WTC11 (cell line): ENCODE measurements at regions not wholly inside any gene's neighbourhood (a gene's known extent, or its start where the extent isn't known, plus 50 kb on each side); places are given as distances from the start of the nearest gene placed in this dataset.
"Not testable (repeated sequence)": the region's sequence is repeated elsewhere in the genome, so short reads cannot be mapped to it uniquely, and the experiment has no call there.

Experiments
- ATAC-seq: fragments of 200-7000 bp; cut with Tn5 transposase; 2 replicates; pipeline ENCODE4 v1.10.0; 2021; ENCODE audit warnings: mild to moderate bottlenecking, moderate library complexity
- CTCF ChIA-PET: fragments of 300-600 bp; sonication (Branson Sonifier 250); formaldehyde crosslinking; loops from one replicate; lab custom pipeline; 2021; ENCODE audit warnings: antibody characterized with exemption; lab: Charles Lee
- POLR2A ChIA-PET: fragments of 350-600 bp; sonication (Branson Sonifier 250); formaldehyde crosslinking; loops from one replicate; lab custom pipeline; 2021; ENCODE audit warnings: antibody characterized with exemption; lab: Charles Lee
- DNase-seq: peaks from one replicate; pipeline ENCODE4 v3.0.0; 2021; ENCODE audit warnings: low spot score
- H3K27ac Mint-ChIP-seq: 2 replicates; pipeline ENCODE4 v1.8.0; 2021; ENCODE audit warnings: mixed read lengths
- H3K27me3 Mint-ChIP-seq: 2 replicates; pipeline ENCODE4 v1.8.0; 2021; ENCODE audit warnings: low read depth, mild to moderate bottlenecking, moderate library complexity, mixed read lengths
- H3K36me3 Mint-ChIP-seq: 2 replicates; pipeline ENCODE4 v1.8.0; 2021; ENCODE audit warnings: mixed read lengths
- H3K4me1 Mint-ChIP-seq: 2 replicates; pipeline ENCODE4 v1.8.0; 2022; ENCODE audit warnings: mixed read lengths
- H3K4me3 Mint-ChIP-seq: 2 replicates; pipeline ENCODE4 v1.8.0; 2021; ENCODE audit warnings: mild to moderate bottlenecking, moderate library complexity, mixed read lengths
- H3K9me3 Mint-ChIP-seq: 2 replicates; pipeline ENCODE4 v1.8.0; 2021; ENCODE audit warnings: mixed read lengths
- FOXK1 ChIP-seq: sonication (generic); formaldehyde crosslinking; IDR thresholded peaks from 2 replicates; pipeline ENCODE4 v1.8.0; 2022; ENCODE audit warnings: mild to moderate bottlenecking, moderate library complexity, missing genetic modification reagents
- KAT7 ChIP-seq: sonication (generic); formaldehyde crosslinking; IDR thresholded peaks from 2 replicates; pipeline ENCODE4 v1.8.1; 2023; ENCODE audit warnings: missing genetic modification reagents, mild to moderate bottlenecking, borderline replicate concordance
- NR2C2 ChIP-seq: sonication (generic); formaldehyde crosslinking; IDR thresholded peaks from 2 replicates; pipeline ENCODE4 v1.8.0; 2022; ENCODE audit warnings: mild to moderate bottlenecking, missing genetic modification reagents
- PRRX2 ChIP-seq: fragments of 250-450 bp; sonication (Bioruptor Pico); IDR thresholded peaks from 2 replicates; pipeline ENCODE4 v1.8.0; 2021; ENCODE audit warnings: mild to moderate bottlenecking
- SMAD4 ChIP-seq: sonication (generic); formaldehyde crosslinking; IDR thresholded peaks from 2 replicates; pipeline ENCODE4 v1.8.0; 2022; ENCODE audit warnings: mild to moderate bottlenecking, missing genetic modification reagents
- ZNF232 ChIP-seq: sonication (generic); formaldehyde crosslinking; IDR thresholded peaks from 2 replicates; pipeline ENCODE4 v1.8.0; 2022; ENCODE audit warnings: mild to moderate bottlenecking, missing genetic modification reagents
- ZNF416 ChIP-seq: fragments of 250-450 bp; sonication (Bioruptor Pico); IDR thresholded peaks from 2 replicates; pipeline ENCODE4 v1.9.0; 2021; ENCODE audit warnings: mild to moderate bottlenecking, inconsistent platforms
- TF ChIP-seq, protein P1 (sequence below): fragments of 250-450 bp; sonication (Bioruptor Pico); IDR thresholded peaks from 2 replicates; pipeline ENCODE4 v1.9.0; 2021; ENCODE audit warnings: moderate library complexity, mild to moderate bottlenecking, inconsistent platforms, borderline replicate concordance
- TF ChIP-seq, protein P2 (sequence below): fragments of 250-450 bp; sonication (Bioruptor Pico); conservative IDR thresholded peaks from 2 replicates; pipeline ENCODE4 v1.9.0; 2021; ENCODE audit warnings: mild to moderate bottlenecking
- TF ChIP-seq, protein P3 (sequence below): sonication (generic); formaldehyde crosslinking; IDR thresholded peaks from 2 replicates; pipeline ENCODE4 v1.8.1; 2022; ENCODE audit warnings: low read depth, missing genetic modification reagents, borderline replicate concordance
- TF ChIP-seq, protein P4 (sequence below): sonication (generic); formaldehyde crosslinking; IDR thresholded peaks from 2 replicates; pipeline ENCODE4 v1.8.1; 2023; ENCODE audit warnings: mild to moderate bottlenecking, missing genetic modification reagents, borderline replicate concordance
- TF ChIP-seq, protein P5 (sequence below): sonication (generic); formaldehyde crosslinking; IDR thresholded peaks from 2 replicates; pipeline ENCODE4 v1.8.0; 2022; ENCODE audit warnings: mild to moderate bottlenecking, missing genetic modification reagents
- TF ChIP-seq, protein P6 (sequence below): sonication (generic); formaldehyde crosslinking; IDR thresholded peaks from 2 replicates; pipeline ENCODE4 v1.8.1; 2022; ENCODE audit warnings: missing genetic modification reagents, borderline replicate concordance

DNA sequence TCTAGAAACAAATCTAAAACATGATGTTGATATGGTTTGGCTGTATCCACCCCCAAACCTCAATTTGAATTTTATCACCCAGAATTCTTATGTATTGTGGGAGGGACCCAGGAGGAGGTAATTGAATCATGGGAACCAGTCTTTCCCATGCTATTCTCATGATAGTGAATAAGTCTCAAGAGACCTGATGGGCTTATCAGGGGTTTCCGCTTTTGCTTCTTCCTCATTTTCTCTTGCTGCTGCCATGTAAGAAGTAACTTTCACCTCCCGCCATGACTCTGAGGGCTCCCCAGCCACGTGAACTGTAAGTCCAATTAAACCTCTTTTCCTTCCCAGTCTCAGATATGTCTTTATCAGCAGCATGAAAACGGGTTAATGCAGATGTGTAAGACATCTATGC lies 232.7 kb upstream of the ONECUT1 start (continued):
- TF ChIP-seq PRRX2 (CRISPR knock-in tag) (no peak), FOXK1 (CRISPR knock-in tag) (no peak), NR2C2 (CRISPR knock-in tag) (no peak), SMAD4 (no peak), ZNF232 (CRISPR knock-in tag) (no peak)
- TF ChIP-seq, protein P1, sequence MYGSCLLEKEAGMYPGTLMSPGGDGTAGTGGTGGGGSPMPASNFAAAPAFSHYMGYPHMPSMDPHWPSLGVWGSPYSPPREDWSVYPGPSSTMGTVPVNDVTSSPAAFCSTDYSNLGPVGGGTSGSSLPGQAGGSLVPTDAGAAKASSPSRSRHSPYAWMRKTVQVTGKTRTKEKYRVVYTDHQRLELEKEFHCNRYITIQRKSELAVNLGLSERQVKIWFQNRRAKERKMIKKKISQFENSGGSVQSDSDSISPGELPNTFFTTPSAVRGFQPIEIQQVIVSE (CRISPR knock-in tag), result no peak
- TF ChIP-seq, protein P2, sequence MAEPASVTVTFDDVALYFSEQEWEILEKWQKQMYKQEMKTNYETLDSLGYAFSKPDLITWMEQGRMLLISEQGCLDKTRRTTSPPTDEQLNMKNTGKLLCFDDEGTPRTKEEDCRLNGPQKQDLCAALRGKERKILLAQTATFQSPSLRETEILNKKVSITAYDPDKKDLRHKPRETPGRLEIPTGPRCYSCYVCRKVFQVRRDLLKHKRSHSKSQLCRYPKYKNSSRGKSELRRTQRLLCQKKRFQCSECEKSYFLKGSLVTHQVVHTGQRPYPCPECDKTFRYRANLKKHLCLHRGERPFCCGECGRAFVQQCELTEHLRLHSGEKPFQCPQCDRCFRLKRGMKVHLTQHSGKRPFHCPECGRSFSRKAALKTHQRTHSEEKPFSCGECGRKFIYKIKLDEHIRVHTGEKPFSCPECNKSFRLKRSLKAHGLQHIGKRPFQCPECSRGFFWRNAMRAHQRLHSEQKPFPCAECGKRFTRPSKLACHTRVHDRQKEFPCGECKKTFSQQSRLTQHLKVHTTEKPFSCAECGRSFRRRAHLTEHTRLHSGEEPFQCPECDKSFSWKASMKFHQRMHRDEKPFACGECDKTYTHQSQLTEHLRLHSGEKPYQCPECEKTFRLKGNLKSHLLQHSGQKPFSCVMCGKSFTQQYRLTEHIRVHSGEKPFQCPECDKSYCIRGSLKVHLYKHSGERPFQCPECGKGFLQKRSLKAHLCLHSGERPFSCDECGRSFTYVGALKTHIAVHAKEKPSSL (CRISPR knock-in tag), result no peak
- TF ChIP-seq, protein P3, sequence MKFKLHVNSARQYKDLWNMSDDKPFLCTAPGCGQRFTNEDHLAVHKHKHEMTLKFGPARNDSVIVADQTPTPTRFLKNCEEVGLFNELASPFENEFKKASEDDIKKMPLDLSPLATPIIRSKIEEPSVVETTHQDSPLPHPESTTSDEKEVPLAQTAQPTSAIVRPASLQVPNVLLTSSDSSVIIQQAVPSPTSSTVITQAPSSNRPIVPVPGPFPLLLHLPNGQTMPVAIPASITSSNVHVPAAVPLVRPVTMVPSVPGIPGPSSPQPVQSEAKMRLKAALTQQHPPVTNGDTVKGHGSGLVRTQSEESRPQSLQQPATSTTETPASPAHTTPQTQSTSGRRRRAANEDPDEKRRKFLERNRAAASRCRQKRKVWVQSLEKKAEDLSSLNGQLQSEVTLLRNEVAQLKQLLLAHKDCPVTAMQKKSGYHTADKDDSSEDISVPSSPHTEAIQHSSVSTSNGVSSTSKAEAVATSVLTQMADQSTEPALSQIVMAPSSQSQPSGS (CRISPR knock-in tag), result no peak
- TF ChIP-seq, protein P4, sequence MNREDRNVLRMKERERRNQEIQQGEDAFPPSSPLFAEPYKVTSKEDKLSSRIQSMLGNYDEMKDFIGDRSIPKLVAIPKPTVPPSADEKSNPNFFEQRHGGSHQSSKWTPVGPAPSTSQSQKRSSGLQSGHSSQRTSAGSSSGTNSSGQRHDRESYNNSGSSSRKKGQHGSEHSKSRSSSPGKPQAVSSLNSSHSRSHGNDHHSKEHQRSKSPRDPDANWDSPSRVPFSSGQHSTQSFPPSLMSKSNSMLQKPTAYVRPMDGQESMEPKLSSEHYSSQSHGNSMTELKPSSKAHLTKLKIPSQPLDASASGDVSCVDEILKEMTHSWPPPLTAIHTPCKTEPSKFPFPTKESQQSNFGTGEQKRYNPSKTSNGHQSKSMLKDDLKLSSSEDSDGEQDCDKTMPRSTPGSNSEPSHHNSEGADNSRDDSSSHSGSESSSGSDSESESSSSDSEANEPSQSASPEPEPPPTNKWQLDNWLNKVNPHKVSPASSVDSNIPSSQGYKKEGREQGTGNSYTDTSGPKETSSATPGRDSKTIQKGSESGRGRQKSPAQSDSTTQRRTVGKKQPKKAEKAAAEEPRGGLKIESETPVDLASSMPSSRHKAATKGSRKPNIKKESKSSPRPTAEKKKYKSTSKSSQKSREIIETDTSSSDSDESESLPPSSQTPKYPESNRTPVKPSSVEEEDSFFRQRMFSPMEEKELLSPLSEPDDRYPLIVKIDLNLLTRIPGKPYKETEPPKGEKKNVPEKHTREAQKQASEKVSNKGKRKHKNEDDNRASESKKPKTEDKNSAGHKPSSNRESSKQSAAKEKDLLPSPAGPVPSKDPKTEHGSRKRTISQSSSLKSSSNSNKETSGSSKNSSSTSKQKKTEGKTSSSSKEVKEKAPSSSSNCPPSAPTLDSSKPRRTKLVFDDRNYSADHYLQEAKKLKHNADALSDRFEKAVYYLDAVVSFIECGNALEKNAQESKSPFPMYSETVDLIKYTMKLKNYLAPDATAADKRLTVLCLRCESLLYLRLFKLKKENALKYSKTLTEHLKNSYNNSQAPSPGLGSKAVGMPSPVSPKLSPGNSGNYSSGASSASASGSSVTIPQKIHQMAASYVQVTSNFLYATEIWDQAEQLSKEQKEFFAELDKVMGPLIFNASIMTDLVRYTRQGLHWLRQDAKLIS (CRISPR knock-in tag), result no peak

DNA sequence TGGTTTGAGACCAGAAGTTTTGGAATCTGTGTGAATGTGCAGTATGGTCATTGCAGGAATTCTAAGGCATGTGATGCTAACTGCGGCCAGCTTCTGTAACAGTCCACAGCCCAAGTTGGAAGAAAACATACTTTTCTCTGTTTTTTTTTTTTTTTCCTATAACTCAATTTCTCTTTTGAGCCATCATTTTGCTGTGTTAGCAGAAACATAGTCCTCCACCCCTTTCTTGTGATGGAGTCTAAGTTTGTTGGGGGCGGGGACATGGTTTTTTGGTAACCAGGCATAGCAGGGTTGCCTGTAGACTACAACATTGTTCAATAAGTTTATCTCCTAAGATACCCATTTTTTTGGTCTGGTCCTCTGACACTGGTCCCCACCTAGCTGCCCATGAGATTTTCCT lies 223.2 kb upstream of the ONECUT1 start:
- ATAC-seq (no peak), DNase-seq (no peak)
- Mint-ChIP-seq H3K36me3 (no peaks in the 10 kb centered on the region; the same call in 1 of the 2 replicates), H3K4me3 (no peak overlapping the region), H3K27me3 (no peaks in the 10 kb centered on the region), H3K4me1 (peaks cover 3% of the 10 kb centered on the region; the same call in 1 of the 2 replicates), H3K27ac (no peak overlapping the region), H3K9me3 (peaks cover 23% of the 10 kb centered on the region)
- TF ChIP-seq, protein P3 (CRISPR knock-in tag), result no peak
- TF ChIP-seq, protein P5, sequence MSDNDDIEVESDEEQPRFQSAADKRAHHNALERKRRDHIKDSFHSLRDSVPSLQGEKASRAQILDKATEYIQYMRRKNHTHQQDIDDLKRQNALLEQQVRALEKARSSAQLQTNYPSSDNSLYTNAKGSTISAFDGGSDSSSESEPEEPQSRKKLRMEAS (CRISPR knock-in tag), result no peak
- TF ChIP-seq, protein P6, sequence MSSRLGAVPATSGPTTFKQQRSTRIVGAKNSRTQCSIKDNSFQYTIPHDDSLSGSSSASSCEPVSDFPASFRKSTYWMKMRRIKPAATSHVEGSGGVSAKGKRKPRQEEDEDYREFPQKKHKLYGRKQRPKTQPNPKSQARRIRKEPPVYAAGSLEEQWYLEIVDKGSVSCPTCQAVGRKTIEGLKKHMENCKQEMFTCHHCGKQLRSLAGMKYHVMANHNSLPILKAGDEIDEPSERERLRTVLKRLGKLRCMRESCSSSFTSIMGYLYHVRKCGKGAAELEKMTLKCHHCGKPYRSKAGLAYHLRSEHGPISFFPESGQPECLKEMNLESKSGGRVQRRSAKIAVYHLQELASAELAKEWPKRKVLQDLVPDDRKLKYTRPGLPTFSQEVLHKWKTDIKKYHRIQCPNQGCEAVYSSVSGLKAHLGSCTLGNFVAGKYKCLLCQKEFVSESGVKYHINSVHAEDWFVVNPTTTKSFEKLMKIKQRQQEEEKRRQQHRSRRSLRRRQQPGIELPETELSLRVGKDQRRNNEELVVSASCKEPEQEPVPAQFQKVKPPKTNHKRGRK (CRISPR knock-in tag), result no peak
- no peak for TF ChIP-seq KAT7 (CRISPR knock-in tag)
- TF ChIP-seq ZNF416 (CRISPR knock-in tag), result no peak
- CTCF ChIA-PET, result no interaction called here
- POLR2A ChIA-PET, result no interaction called here

DNA sequence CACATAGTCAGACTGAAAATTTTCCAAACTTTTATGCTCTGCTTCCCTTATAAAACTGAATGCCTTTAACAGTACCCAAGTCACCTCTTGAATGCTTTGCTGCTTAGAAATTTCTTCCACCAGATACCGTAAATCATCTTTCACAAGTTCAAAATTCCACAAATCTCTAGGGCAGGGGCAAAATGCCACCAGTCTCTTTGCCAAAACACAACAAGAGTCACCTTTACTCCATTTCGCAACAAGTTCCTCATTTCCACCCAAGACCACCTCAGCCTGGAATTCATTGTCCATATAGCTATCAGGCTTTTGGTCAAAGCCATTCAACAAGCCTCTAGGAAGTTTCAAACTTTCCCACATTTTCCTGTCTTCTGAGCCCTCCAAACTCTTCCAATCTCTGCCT lies 221.6 kb upstream of the ONECUT1 start:
- CTCF ChIA-PET, POLR2A ChIA-PET, H3K36me3 Mint-ChIP-seq, ATAC-seq, H3K27ac Mint-ChIP-seq, DNase-seq, H3K27me3 Mint-ChIP-seq, H3K4me1 Mint-ChIP-seq, H3K4me3 Mint-ChIP-seq: not testable (repeated sequence)
- H3K9me3 Mint-ChIP-seq, result peaks cover 23% of the 10 kb centered on the region
